ENCODE measurements at regions not wholly inside any gene's neighbourhood (a gene's known extent, or its start where the extent isn't known, plus 50 kb on each side); places are given as distances from the start of the nearest gene placed in this dataset.

- no peak overlapping the region for H3K4me3 ChIP-seq (ENCODE audit: low read length)
- CTCF ChIA-PET: no interaction called here
- no peak overlapping the region for H3K27ac Mint-ChIP-seq
These were observed 86.7 kb downstream of the MAFB start for GRCh38 chr20:40602381-40602780.

GRCh38 chr20:40600441-40601219 lies 88.4 kb downstream of the MAFB start:
- H3K4me3 ChIP-seq (ENCODE audit: low read length): no peak overlapping the region
- H3K27ac ChIP-seq (ENCODE audit: low read depth, low read length): no peak overlapping the region
- Mint-ChIP-seq H3K36me3 (no peaks in the 10 kb centered on the region), H3K27me3 (peaks cover 5 to 10% of the 10 kb centered on the region in 2 donors), H3K4me3 (no peak overlapping the region), H3K9me3 (peaks cover 4 to 11% (median 6%) of the 10 kb centered on the region in 5 donors), H3K27ac (no peak overlapping the region), H3K4me1 (no peaks in the 10 kb centered on the region)
- H3K9me3 ChIP-seq (ENCODE audit: low read length): no peaks in the 10 kb centered on the region
- no peaks in the 10 kb centered on the region for H3K27me3 ChIP-seq (ENCODE audit: insufficient read depth, low read length, poor library complexity, severe bottlenecking)
- no peaks in the 10 kb centered on the region for H3K36me3 ChIP-seq (ENCODE audit: insufficient read depth, low read length)
- CTCF ChIA-PET: no interaction called here
- DNase-seq: no peak
- H3K4me1 ChIP-seq (ENCODE audit: insufficient read depth, low read length): no peaks in the 10 kb centered on the region
- POLR2A ChIA-PET: no interaction called here

More at GRCh38 chr20:40602381-40602780, 86.7 kb downstream of the MAFB start:
- Histone ChIP-seq H3K9me3 (ENCODE audit: low read length) (no peaks in the 10 kb centered on the region), H3K4me1 (ENCODE audit: insufficient read depth, low read length) (no peaks in the 10 kb centered on the region), H3K36me3 (ENCODE audit: insufficient read depth, low read length) (no peaks in the 10 kb centered on the region), H3K27me3 (ENCODE audit: insufficient read depth, low read length, poor library complexity, severe bottlenecking) (no peaks in the 10 kb centered on the region), H3K27ac (ENCODE audit: low read depth, low read length) (no peak overlapping the region)
- H3K27me3 Mint-ChIP-seq: peaks cover 4 to 23% of the 10 kb centered on the region in 2 donors
- H3K4me1 Mint-ChIP-seq: no peaks in the 10 kb centered on the region
- DNase-seq: no peak
- POLR2A ChIA-PET: no interaction called here
- H3K4me3 Mint-ChIP-seq: no peak overlapping the region
- H3K36me3 Mint-ChIP-seq: no peaks in the 10 kb centered on the region
- H3K9me3 Mint-ChIP-seq: peaks cover 4 to 11% (median 6%) of the 10 kb centered on the region in 5 donors

- Histone ChIP-seq H3K9me3 (ENCODE audit: low read length) (no peaks in the 10 kb centered on the region), H3K36me3 (ENCODE audit: insufficient read depth, low read length) (no peaks in the 10 kb centered on the region), H3K4me3 (ENCODE audit: low read length) (no peak overlapping the region), H3K27ac (ENCODE audit: low read depth, low read length) (no peak overlapping the region), H3K4me1 (ENCODE audit: insufficient read depth, low read length) (no peaks in the 10 kb centered on the region), H3K27me3 (ENCODE audit: insufficient read depth, low read length, poor library complexity, severe bottlenecking) (no peaks in the 10 kb centered on the region)
- H3K4me3 Mint-ChIP-seq: no peak overlapping the region
- H3K27ac Mint-ChIP-seq: no peak overlapping the region
- H3K27me3 Mint-ChIP-seq: peaks cover 9 to 12% of the 10 kb centered on the region in 2 donors
- peaks cover 4 to 11% (median 8%) of the 10 kb centered on the region in 5 donors for H3K9me3 Mint-ChIP-seq
- H3K4me1 Mint-ChIP-seq: no peaks in the 10 kb centered on the region
- no peak for DNase-seq
- ChIA-PET POLR2A (no interaction called here), CTCF (no interaction called here)
- H3K36me3 Mint-ChIP-seq: peaks cover 0 to 3% (median 0%) of the 10 kb centered on the region in 3 donors
These were observed 89.0 kb downstream of the MAFB start for GRCh38 chr20:40599987-40600386.

DNA sequence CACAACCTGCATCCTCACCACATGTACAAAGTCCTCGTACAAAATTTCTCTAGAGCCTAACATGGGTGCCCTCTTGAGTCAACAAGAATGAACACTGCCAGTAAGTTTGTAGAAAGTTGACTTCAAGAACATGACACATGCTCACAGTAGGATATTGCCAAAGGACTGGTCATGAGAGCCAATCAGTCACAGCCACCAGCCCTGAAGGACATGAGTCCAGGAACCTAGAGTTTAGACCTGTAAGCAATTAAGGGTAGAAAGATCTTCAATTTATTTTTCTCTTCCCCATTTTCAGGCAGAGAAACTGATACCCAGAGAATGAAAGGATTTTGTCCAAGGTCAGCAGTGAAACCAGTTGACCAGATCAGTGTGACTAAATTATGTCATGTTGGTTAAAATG lies 96.1 kb downstream of the MAFB start:
- CTCF ChIA-PET: no interaction called here
- POLR2A ChIA-PET: no interaction called here
- Histone ChIP-seq H3K27me3 (ENCODE audit: insufficient read depth, low read length, poor library complexity, severe bottlenecking) (no peaks in the 10 kb centered on the region), H3K4me3 (ENCODE audit: low read length) (no peak overlapping the region), H3K4me1 (ENCODE audit: insufficient read depth, low read length) (no peaks in the 10 kb centered on the region), H3K36me3 (ENCODE audit: insufficient read depth, low read length) (no peaks in the 10 kb centered on the region), H3K27ac (ENCODE audit: low read depth, low read length) (no peak overlapping the region), H3K9me3 (ENCODE audit: low read length) (no peaks in the 10 kb centered on the region)
- H3K4me3 Mint-ChIP-seq: no peak overlapping the region
- H3K4me1 Mint-ChIP-seq: no peaks in the 10 kb centered on the region
- H3K27me3 Mint-ChIP-seq: peaks cover 14 to 27% of the 10 kb centered on the region in 2 donors
- DNase-seq: no peak
- no peak overlapping the region for H3K27ac Mint-ChIP-seq
- H3K36me3 Mint-ChIP-seq: peaks cover 0 to 3% (median 0%) of the 10 kb centered on the region in 3 donors
- H3K9me3 Mint-ChIP-seq: peaks cover 0 to 9% (median 4%) of the 10 kb centered on the region in 5 donors

GRCh38 chr20:40591536-40591935 lies 97.5 kb downstream of the MAFB start:
- H3K9me3 Mint-ChIP-seq: peaks cover 0 to 9% (median 4%) of the 10 kb centered on the region in 5 donors
- DNase-seq: no peak
- no peaks in the 10 kb centered on the region for H3K4me1 Mint-ChIP-seq
- Histone ChIP-seq H3K4me1 (ENCODE audit: insufficient read depth, low read length) (no peaks in the 10 kb centered on the region), H3K27me3 (ENCODE audit: insufficient read depth, low read length, poor library complexity, severe bottlenecking) (no peaks in the 10 kb centered on the region), H3K36me3 (ENCODE audit: insufficient read depth, low read length) (no peaks in the 10 kb centered on the region), H3K4me3 (ENCODE audit: low read length) (no peak overlapping the region), H3K27ac (ENCODE audit: low read depth, low read length) (no peak overlapping the region), H3K9me3 (ENCODE audit: low read length) (no peaks in the 10 kb centered on the region)
- H3K27ac Mint-ChIP-seq: no peak overlapping the region
- H3K27me3 Mint-ChIP-seq: peaks cover 12 to 27% of the 10 kb centered on the region in 2 donors
- H3K4me3 Mint-ChIP-seq: no peak overlapping the region
- POLR2A ChIA-PET: no interaction called here
- CTCF ChIA-PET: no interaction called here
- peaks cover 0 to 3% (median 0%) of the 10 kb centered on the region in 3 donors for H3K36me3 Mint-ChIP-seq

DNA sequence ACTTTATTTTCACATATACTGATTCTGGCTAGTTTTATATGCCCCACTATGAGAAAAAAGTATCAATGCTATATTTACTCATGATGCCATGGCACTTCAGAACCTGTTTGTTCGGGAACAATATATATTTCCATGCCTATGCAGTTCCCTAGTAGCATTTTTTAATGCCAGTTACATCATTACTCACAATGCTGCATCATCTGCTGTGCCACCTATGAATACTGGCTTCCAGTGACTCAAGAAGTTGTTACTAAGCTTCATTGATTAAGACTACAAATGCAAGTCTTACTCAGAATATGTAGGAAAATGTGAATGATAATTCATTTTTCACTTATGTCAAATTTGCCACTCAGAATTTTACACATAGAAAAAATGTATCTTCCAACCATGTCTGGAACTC lies 97.9 kb downstream of the MAFB start:
- H3K27me3 Mint-ChIP-seq: peaks cover 11 to 27% of the 10 kb centered on the region in 2 donors
- POLR2A ChIA-PET: no interaction called here
- no peak for DNase-seq
- no peaks in the 10 kb centered on the region for H3K4me1 Mint-ChIP-seq
- H3K4me3 ChIP-seq (ENCODE audit: low read length): no peak overlapping the region
- H3K4me1 ChIP-seq (ENCODE audit: insufficient read depth, low read length): no peaks in the 10 kb centered on the region
- no peaks in the 10 kb centered on the region for H3K27me3 ChIP-seq (ENCODE audit: insufficient read depth, low read length, poor library complexity, severe bottlenecking)
- no peak overlapping the region for H3K4me3 Mint-ChIP-seq
- H3K27ac Mint-ChIP-seq: no peak overlapping the region
- no peak overlapping the region for H3K27ac ChIP-seq (ENCODE audit: low read depth, low read length)
- no peaks in the 10 kb centered on the region for H3K36me3 ChIP-seq (ENCODE audit: insufficient read depth, low read length)
- H3K9me3 ChIP-seq (ENCODE audit: low read length): no peaks in the 10 kb centered on the region
- peaks cover 0 to 3% (median 0%) of the 10 kb centered on the region in 3 donors for H3K36me3 Mint-ChIP-seq
- CTCF ChIA-PET: no interaction called here
- H3K9me3 Mint-ChIP-seq: peaks cover 0 to 9% (median 4%) of the 10 kb centered on the region in 5 donors

DNA sequence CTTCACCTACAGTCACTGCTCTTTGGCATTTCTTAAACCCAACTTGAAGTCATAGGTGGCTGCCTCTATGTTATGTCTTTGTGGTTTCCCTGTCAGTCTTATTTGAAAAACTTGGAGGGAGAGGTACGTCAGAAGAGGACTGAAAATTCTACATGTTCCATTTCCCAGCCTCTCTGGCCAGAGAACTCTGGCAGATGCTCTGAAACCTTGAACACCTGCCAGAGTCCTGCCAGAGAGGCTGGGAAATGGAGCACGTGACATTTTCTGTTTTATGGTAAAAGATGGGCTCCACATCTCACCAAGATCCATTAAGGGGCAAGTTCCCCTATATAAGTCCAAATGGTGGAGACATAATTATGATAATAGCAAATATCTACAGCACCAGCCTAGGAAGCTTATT lies 99.5 kb downstream of the MAFB start:
- Mint-ChIP-seq H3K4me1 (no peaks in the 10 kb centered on the region), H3K27ac (no peak overlapping the region), H3K9me3 (peaks cover 0 to 7% (median 2%) of the 10 kb centered on the region in 5 donors), H3K36me3 (no peaks in the 10 kb centered on the region), H3K27me3 (peaks cover 7 to 18% of the 10 kb centered on the region in 2 donors), H3K4me3 (no peak overlapping the region)
- no peak for DNase-seq
- H3K4me3 ChIP-seq (ENCODE audit: low read length): no peak overlapping the region
- ChIA-PET CTCF (no interaction called here), POLR2A (no interaction called here)
- H3K27me3 ChIP-seq (ENCODE audit: insufficient read depth, low read length, poor library complexity, severe bottlenecking): no peaks in the 10 kb centered on the region
- H3K36me3 ChIP-seq (ENCODE audit: insufficient read depth, low read length): no peaks in the 10 kb centered on the region
- H3K9me3 ChIP-seq (ENCODE audit: low read length): no peaks in the 10 kb centered on the region
- H3K27ac ChIP-seq (ENCODE audit: low read depth, low read length): no peak overlapping the region
- H3K4me1 ChIP-seq (ENCODE audit: insufficient read depth, low read length): no peaks in the 10 kb centered on the region

DNA sequence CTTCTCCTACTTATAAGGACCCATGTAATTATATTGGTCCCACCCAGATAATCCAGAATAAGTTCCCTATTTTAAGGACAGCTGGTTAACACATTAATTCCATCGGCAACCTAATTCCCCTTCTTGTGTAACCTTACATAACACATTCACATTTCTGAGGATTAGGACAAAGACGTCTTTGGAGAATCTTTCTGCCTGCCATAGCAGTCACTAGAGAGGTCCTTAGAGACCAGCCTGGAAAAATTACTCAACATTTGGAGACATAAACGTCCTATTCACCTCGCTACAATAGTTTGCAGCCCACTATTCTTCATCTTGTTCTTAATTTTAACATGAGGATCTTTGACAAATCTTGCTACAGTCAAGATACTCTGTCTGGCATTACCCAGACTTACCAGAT lies 100.1 kb downstream of the MAFB start:
- H3K36me3 ChIP-seq (ENCODE audit: insufficient read depth, low read length): no peaks in the 10 kb centered on the region
- Mint-ChIP-seq H3K27ac (no peak overlapping the region), H3K4me3 (no peak overlapping the region), H3K36me3 (no peaks in the 10 kb centered on the region), H3K9me3 (peaks cover 0 to 7% (median 0%) of the 10 kb centered on the region in 5 donors), H3K27me3 (peaks cover 7 to 15% of the 10 kb centered on the region in 2 donors), H3K4me1 (no peaks in the 10 kb centered on the region)
- no peak overlapping the region for H3K4me3 ChIP-seq (ENCODE audit: low read length)
- CTCF ChIA-PET: no interaction called here
- H3K27ac ChIP-seq (ENCODE audit: low read depth, low read length): no peak overlapping the region
- no peaks in the 10 kb centered on the region for H3K9me3 ChIP-seq (ENCODE audit: low read length)
- DNase-seq: no peak
- no peaks in the 10 kb centered on the region for H3K27me3 ChIP-seq (ENCODE audit: insufficient read depth, low read length, poor library complexity, severe bottlenecking)
- POLR2A ChIA-PET: no interaction called here
- no peaks in the 10 kb centered on the region for H3K4me1 ChIP-seq (ENCODE audit: insufficient read depth, low read length)
